ENCODE measurements at regions not wholly inside any gene's neighbourhood (a gene's known extent, or its start where the extent isn't known, plus 50 kb on each side); places are given as distances from the start of the nearest gene placed in this dataset.

GRCh38 chr6:149242883-149243282 lies 74.6 kb upstream of the TAB2 start:
- intact Hi-C loops (cut with micrococcal nuclease; ENCODE audit: unreplicated experiment), result no loop called here
- no peak overlapping the region for H3K4me3 ChIP-seq (ENCODE audit: low read depth, low read length, poor library complexity, severe bottlenecking)
- BruUV-seq (replicated peaks), result no TSS peak
- no peaks in the 10 kb centered on the region for H3K9me3 ChIP-seq (ENCODE audit: low read depth, low read length, poor library complexity, severe bottlenecking)
- ChIA-PET CTCF (no interaction called here), POLR2A (ENCODE audit: low non-redundant PET) (no interaction called here)
- TF ChIP-seq CTCF (conservative IDR thresholded peaks at IDR 0.05; ENCODE audit: low read depth, low read length) (no peak), EZH2 (IDR thresholded peaks at IDR 0.05; ENCODE audit: borderline replicate concordance, low read depth, low read length, poor library complexity, severe bottlenecking) (no peak)
- no peaks in the 10 kb centered on the region for H3K36me3 ChIP-seq (ENCODE audit: insufficient read depth, low read length, poor library complexity, severe bottlenecking)
- no peak overlapping the region for H3K27ac ChIP-seq (ENCODE audit: low read depth, low read length, poor library complexity, severe bottlenecking)
- H3K27me3 ChIP-seq (replicated peaks; ENCODE audit: insufficient read depth, low read depth, low read length, poor library complexity), result no peaks in the 10 kb centered on the region
- H3K4me1 ChIP-seq (ENCODE audit: insufficient read depth, low read length, poor library complexity, severe bottlenecking), result no peaks in the 10 kb centered on the region
- no peak for DNase-seq (ENCODE audit: low spot score)

GRCh38 chr6:149244105-149244504 lies 73.4 kb upstream of the TAB2 start:
- BruUV-seq (replicated peaks), result no TSS peak
- intact Hi-C loops (cut with micrococcal nuclease; ENCODE audit: unreplicated experiment), result no loop called here
- DNase-seq (ENCODE audit: low spot score), result no peak
- no peak overlapping the region for H3K4me3 ChIP-seq (ENCODE audit: low read depth, low read length, poor library complexity, severe bottlenecking)
- H3K9me3 ChIP-seq (ENCODE audit: low read depth, low read length, poor library complexity, severe bottlenecking), result no peaks in the 10 kb centered on the region
- no peaks in the 10 kb centered on the region for H3K27me3 ChIP-seq (replicated peaks; ENCODE audit: insufficient read depth, low read depth, low read length, poor library complexity)
- POLR2A ChIA-PET (ENCODE audit: low non-redundant PET), result no interaction called here
- no peaks in the 10 kb centered on the region for H3K36me3 ChIP-seq (ENCODE audit: insufficient read depth, low read length, poor library complexity, severe bottlenecking)
- CTCF ChIA-PET, result no interaction called here
- H3K27ac ChIP-seq (ENCODE audit: low read depth, low read length, poor library complexity, severe bottlenecking), result no peak overlapping the region
- H3K4me1 ChIP-seq (ENCODE audit: insufficient read depth, low read length, poor library complexity, severe bottlenecking), result no peaks in the 10 kb centered on the region
- TF ChIP-seq EZH2 (IDR thresholded peaks at IDR 0.05; ENCODE audit: borderline replicate concordance, low read depth, low read length, poor library complexity, severe bottlenecking) (no peak), CTCF (conservative IDR thresholded peaks at IDR 0.05; ENCODE audit: low read depth, low read length) (no peak)

GRCh38 chr6:149246691-149247384 lies 70.7 kb upstream of the TAB2 start:
- CTCF ChIA-PET, result no interaction called here

More at GRCh38 chr6:149246691-149247384, 70.7 kb upstream of the TAB2 start:
- Histone ChIP-seq H3K4me3 (ENCODE audit: low read depth, low read length, poor library complexity, severe bottlenecking) (no peak overlapping the region), H3K27ac (ENCODE audit: low read depth, low read length, poor library complexity, severe bottlenecking) (no peak overlapping the region), H3K9me3 (ENCODE audit: low read depth, low read length, poor library complexity, severe bottlenecking) (no peaks in the 10 kb centered on the region), H3K36me3 (ENCODE audit: insufficient read depth, low read length, poor library complexity, severe bottlenecking) (no peaks in the 10 kb centered on the region), H3K27me3 (replicated peaks; ENCODE audit: insufficient read depth, low read depth, low read length, poor library complexity) (no peaks in the 10 kb centered on the region), H3K4me1 (ENCODE audit: insufficient read depth, low read length, poor library complexity, severe bottlenecking) (no peaks in the 10 kb centered on the region)
- POLR2A ChIA-PET (ENCODE audit: low non-redundant PET), result no interaction called here
- intact Hi-C loops (cut with micrococcal nuclease; ENCODE audit: unreplicated experiment), result no loop called here
- no TSS peak for BruUV-seq (replicated peaks)
- TF ChIP-seq CTCF (conservative IDR thresholded peaks at IDR 0.05; ENCODE audit: low read depth, low read length), result no peak
- TF ChIP-seq EZH2 (IDR thresholded peaks at IDR 0.05; ENCODE audit: borderline replicate concordance, low read depth, low read length, poor library complexity, severe bottlenecking), result no peak
- DNase-seq (ENCODE audit: low spot score), result no peak
